A549 (cell line): ENCODE measurements at regions not wholly inside any gene's neighbourhood (a gene's known extent, or its start where the extent isn't known, plus 50 kb on each side); places are given as distances from the start of the nearest gene placed in this dataset.
"Not testable (repeated sequence)": the region's sequence is repeated elsewhere in the genome, so short reads cannot be mapped to it uniquely, and the experiment has no call there.

Experiments
- ATAC-seq, 2 experiments: fragments of 200-7000 bp in 1 of 2; fragments of >200 bp in 1 of 2; cut with Nextera tagmentation in 1 of 2; cut with Tn5 transposase in 1 of 2; 3 replicates each; pipeline versions ENCODE4 v1.8.0 to v1.9.1; 2018 to 2020; ENCODE audit warnings: mild to moderate bottlenecking in 1 of 2, moderate library complexity in 1 of 2
- CTCF ChIA-PET: fragments of 300-600 bp; sonication (Branson Sonifier 250); formaldehyde crosslinking; extraction: SDS; loops from one replicate; lab custom pipeline; 2021; ENCODE audit warnings: antibody characterized with exemption, inconsistent platforms; lab: Yijun Ruan, JAX
- POLR2A ChIA-PET: fragments of 350-600 bp; formaldehyde crosslinking; extraction: SDS; loops from one replicate; lab custom pipeline; 2021; ENCODE audit warnings: antibody characterized with exemption, inconsistent platforms; lab: Yijun Ruan, JAX
- DNase-seq, 2 experiments: peaks; one replicate each; pipeline versions ENCODE4 v3.0.0 to v3.0.0-alpha.2; 2011 to 2016; ENCODE audit warnings: low read depth in 1 of 2, low spot score in 1 of 2
- FAIRE-seq: peaks from 2 replicates; lab custom pipeline; 2011; peaks lifted over from hg19 to GRCh38; lab: Jason Lieb, UNC
- H3K27ac ChIP-seq, 2 experiments: fragments of >200 bp; sonication (Bioruptor Twin); formaldehyde crosslinking; 3 replicates each; pipeline ENCODE4 v1.5.1; 2016 to 2017
- H3K4me1 ChIP-seq: fragments of >200 bp; sonication (Bioruptor Twin); formaldehyde crosslinking; 3 replicates; pipeline ENCODE4 v1.6.1; 2016
- H3K4me2 ChIP-seq: fragments of >200 bp; sonication (Bioruptor Twin); formaldehyde crosslinking; 3 replicates; pipeline ENCODE4 v1.6.1; 2016
- H3K4me3 ChIP-seq: fragments of >200 bp; sonication (Bioruptor Twin); formaldehyde crosslinking; 3 replicates; pipeline ENCODE4 v1.5.1; 2016
- H3K9me3 ChIP-seq: fragments of >200 bp; sonication (Bioruptor Twin); formaldehyde crosslinking; 3 replicates; pipeline ENCODE4 v1.6.1; 2016
- BCL3 ChIP-seq: fragments of >200 bp; sonication (Bioruptor Twin); formaldehyde crosslinking; IDR thresholded peaks from 3 replicates; pipeline ENCODE4 v1.6.1; 2016
- BHLHE40 ChIP-seq: IDR thresholded peaks from 2 replicates; pipeline ENCODE4 v1.6.1; 2012; ENCODE audit warnings: low read depth, low read length, inconsistent platforms
- CBX2 ChIP-seq: fragments of 200-600 bp; sonication (generic); IDR thresholded peaks from 2 replicates; pipeline ENCODE4 v1.6.1; 2016; ENCODE audit warnings: low read depth, mild to moderate bottlenecking, borderline replicate concordance
- CEBPB ChIP-seq, 2 experiments: fragments of >200 bp in 1 of 2; sonication (Bioruptor Twin) in 1 of 2; formaldehyde crosslinking in 1 of 2; IDR thresholded peaks; 2 replicates each; pipeline ENCODE4 v1.6.1; 2012 to 2016
- CHD2 ChIP-seq: fragments of 150-350 bp; IDR thresholded peaks from 2 replicates; pipeline ENCODE4 v1.6.1; 2014; ENCODE audit warnings: low read length; ENCODE audit not compliant: partially characterized antibody
- EHF ChIP-seq: fragments of 250-450 bp; sonication (Bioruptor Pico); IDR thresholded peaks from 2 replicates; pipeline ENCODE4 v1.5.0; 2020; ENCODE audit warnings: mild to moderate bottlenecking
- EHMT2 ChIP-seq: fragments of 200-600 bp; sonication (generic); IDR thresholded peaks from 2 replicates; pipeline ENCODE4 v1.6.1; 2016; ENCODE audit warnings: antibody characterized with exemption, low read depth, mild to moderate bottlenecking, moderate library complexity
- ESRRA ChIP-seq: fragments of 150-350 bp; IDR thresholded peaks from 2 replicates; pipeline ENCODE4 v1.6.1; 2014; ENCODE audit warnings: mild to moderate bottlenecking, low read length, borderline replicate concordance
- FOSB ChIP-seq: fragments of 250-450 bp; sonication (Bioruptor Pico); IDR thresholded peaks from 2 replicates; pipeline ENCODE4 v1.5.0; 2020; ENCODE audit warnings: mild to moderate bottlenecking, moderate library complexity
- HDAC2 ChIP-seq: fragments of 200-600 bp; sonication (generic); IDR thresholded peaks from 2 replicates; pipeline ENCODE4 v1.6.1; 2016
- HOXB13 ChIP-seq: fragments of 250-450 bp; sonication (Bioruptor Pico); IDR thresholded peaks from 2 replicates; pipeline ENCODE4 v1.5.0; 2020; ENCODE audit warnings: low read depth, mild to moderate bottlenecking, moderate library complexity
- HOXB5 ChIP-seq: fragments of 250-450 bp; sonication (Bioruptor Pico); IDR thresholded peaks from 2 replicates; pipeline ENCODE4 v1.5.0; 2020; ENCODE audit warnings: mild to moderate bottlenecking, moderate library complexity
- JUN ChIP-seq, 2 experiments: fragments of >200 bp; sonication (Bioruptor Twin); formaldehyde crosslinking; IDR thresholded peaks; 2 replicates in 1 of 2; 3 replicates in 1 of 2; pipeline ENCODE4 v1.6.1; 2016 to 2017
- KDM1A ChIP-seq: fragments of 200-600 bp; sonication (generic); IDR thresholded peaks from 2 replicates; pipeline ENCODE4 v1.6.1; 2016; ENCODE audit warnings: low read depth, mild to moderate bottlenecking
- MAZ ChIP-seq: fragments of 150-350 bp; IDR thresholded peaks from 2 replicates; pipeline ENCODE4 v1.6.1; 2014; ENCODE audit warnings: antibody characterized with exemption, low read depth, low read length, borderline replicate concordance
- NR3C1 ChIP-seq: fragments of >200 bp; sonication (Bioruptor Twin); formaldehyde crosslinking; IDR thresholded peaks from 3 replicates; pipeline ENCODE4 v1.6.1; 2017
- PHF8 ChIP-seq: fragments of 200-600 bp; sonication (generic); IDR thresholded peaks from 2 replicates; pipeline ENCODE4 v1.6.1; 2016; ENCODE audit warnings: low read depth, mild to moderate bottlenecking, antibody characterized with exemption, moderate library complexity, borderline replicate concordance
- POLR2AphosphoS2 ChIP-seq: conservative IDR thresholded peaks from 2 replicates; pipeline ENCODE4 v1.6.1; 2012; ENCODE audit warnings: low read length, improper control_type of control experiment, inconsistent platforms
- RFX5 ChIP-seq: fragments of 450-650 bp; IDR thresholded peaks from 2 replicates; pipeline ENCODE4 v1.7.1; 2014; ENCODE audit warnings: antibody characterized with exemption, mild to moderate bottlenecking, moderate library complexity
- ZNF302 ChIP-seq: fragments of 250-450 bp; sonication (Bioruptor Pico); IDR thresholded peaks from 2 replicates; pipeline ENCODE4 v1.9.0; 2021; ENCODE audit warnings: inconsistent platforms, mild to moderate bottlenecking, moderate library complexity
- ZSCAN20 ChIP-seq: fragments of 250-450 bp; sonication (Bioruptor Pico); IDR thresholded peaks from 2 replicates; pipeline ENCODE4 v1.8.0; 2022; ENCODE audit warnings: mild to moderate bottlenecking, moderate library complexity
- WGBS: methylation state at CpG from one replicate; pipeline ENCODE4 v1.1.6; 2017; ENCODE audit errors: missing lambda C conversion rate; 5-methylcytosine and 5-hydroxymethylcytosine counted together
- TF ChIP-seq, protein P1 (sequence below): fragments of 200-600 bp; sonication (generic); IDR thresholded peaks from 2 replicates; pipeline ENCODE4 v1.6.1; 2016; ENCODE audit warnings: antibody characterized with exemption, mild to moderate bottlenecking, moderate library complexity
- TF ChIP-seq, protein P2 (sequence below): IDR thresholded peaks from 2 replicates; pipeline ENCODE4 v1.6.1; 2012
- TF ChIP-seq, protein P3 (sequence below): fragments of 450-650 bp; IDR thresholded peaks from 2 replicates; pipeline ENCODE4 v1.6.1; 2014; ENCODE audit warnings: antibody characterized with exemption

DNA sequence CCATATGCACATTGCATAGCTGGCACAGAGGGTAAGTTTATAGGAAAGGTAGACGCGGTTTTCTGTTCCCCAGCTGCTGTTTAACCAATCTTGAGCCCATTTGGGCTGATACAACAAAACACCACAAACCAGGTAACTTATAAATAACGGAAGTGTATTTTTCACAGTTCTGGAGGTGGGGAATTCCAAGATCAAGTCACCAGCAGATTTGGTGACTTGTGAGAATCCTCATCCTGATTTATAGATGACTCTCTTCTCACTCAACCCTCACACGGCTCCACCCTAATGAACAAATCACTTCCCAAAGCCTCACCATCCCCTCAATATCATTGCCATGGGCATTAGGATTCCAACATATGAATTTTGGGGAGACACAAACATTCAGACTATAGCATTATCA, 694.4 kb upstream of the NR2F2 start:
- 39% methylated on average over 4 of the region's 4 CpGs for WGBS
- POLR2A ChIA-PET, result no interaction called here
- DNase-seq, result no peak
- CTCF ChIA-PET, result no interaction called here
- no peaks in the 10 kb centered on the region for H3K4me1 ChIP-seq
- H3K4me3 ChIP-seq, result no peak overlapping the region
- no peak for ATAC-seq
- H3K4me2 ChIP-seq, result no peak overlapping the region
- FAIRE-seq, result no peak
- H3K27ac ChIP-seq, result no peak overlapping the region
- TF ChIP-seq JUN (IDR thresholded peaks at IDR 0.05) (no peak), HDAC2 (no peak), PHF8 (no peak), MAZ (no peak), NR3C1 (no peak), EHMT2 (no peak), BHLHE40 (no peak), CEBPB (IDR thresholded peaks at IDR 0.05) (no peak), ZNF302 (no peak), POLR2AphosphoS2 (no peak), CHD2 (no peak), EHF (CRISPR knock-in tag) (no peak), HOXB13 (CRISPR knock-in tag) (no peak), FOSB (CRISPR knock-in tag) (no peak), RFX5 (no peak), CBX2 (no peak)
- TF ChIP-seq, protein P1, sequence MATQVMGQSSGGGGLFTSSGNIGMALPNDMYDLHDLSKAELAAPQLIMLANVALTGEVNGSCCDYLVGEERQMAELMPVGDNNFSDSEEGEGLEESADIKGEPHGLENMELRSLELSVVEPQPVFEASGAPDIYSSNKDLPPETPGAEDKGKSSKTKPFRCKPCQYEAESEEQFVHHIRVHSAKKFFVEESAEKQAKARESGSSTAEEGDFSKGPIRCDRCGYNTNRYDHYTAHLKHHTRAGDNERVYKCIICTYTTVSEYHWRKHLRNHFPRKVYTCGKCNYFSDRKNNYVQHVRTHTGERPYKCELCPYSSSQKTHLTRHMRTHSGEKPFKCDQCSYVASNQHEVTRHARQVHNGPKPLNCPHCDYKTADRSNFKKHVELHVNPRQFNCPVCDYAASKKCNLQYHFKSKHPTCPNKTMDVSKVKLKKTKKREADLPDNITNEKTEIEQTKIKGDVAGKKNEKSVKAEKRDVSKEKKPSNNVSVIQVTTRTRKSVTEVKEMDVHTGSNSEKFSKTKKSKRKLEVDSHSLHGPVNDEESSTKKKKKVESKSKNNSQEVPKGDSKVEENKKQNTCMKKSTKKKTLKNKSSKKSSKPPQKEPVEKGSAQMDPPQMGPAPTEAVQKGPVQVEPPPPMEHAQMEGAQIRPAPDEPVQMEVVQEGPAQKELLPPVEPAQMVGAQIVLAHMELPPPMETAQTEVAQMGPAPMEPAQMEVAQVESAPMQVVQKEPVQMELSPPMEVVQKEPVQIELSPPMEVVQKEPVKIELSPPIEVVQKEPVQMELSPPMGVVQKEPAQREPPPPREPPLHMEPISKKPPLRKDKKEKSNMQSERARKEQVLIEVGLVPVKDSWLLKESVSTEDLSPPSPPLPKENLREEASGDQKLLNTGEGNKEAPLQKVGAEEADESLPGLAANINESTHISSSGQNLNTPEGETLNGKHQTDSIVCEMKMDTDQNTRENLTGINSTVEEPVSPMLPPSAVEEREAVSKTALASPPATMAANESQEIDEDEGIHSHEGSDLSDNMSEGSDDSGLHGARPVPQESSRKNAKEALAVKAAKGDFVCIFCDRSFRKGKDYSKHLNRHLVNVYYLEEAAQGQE, result no peak
- TF ChIP-seq, protein P2, sequence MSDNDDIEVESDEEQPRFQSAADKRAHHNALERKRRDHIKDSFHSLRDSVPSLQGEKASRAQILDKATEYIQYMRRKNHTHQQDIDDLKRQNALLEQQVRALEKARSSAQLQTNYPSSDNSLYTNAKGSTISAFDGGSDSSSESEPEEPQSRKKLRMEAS, result no peak
- TF ChIP-seq, protein P3, sequence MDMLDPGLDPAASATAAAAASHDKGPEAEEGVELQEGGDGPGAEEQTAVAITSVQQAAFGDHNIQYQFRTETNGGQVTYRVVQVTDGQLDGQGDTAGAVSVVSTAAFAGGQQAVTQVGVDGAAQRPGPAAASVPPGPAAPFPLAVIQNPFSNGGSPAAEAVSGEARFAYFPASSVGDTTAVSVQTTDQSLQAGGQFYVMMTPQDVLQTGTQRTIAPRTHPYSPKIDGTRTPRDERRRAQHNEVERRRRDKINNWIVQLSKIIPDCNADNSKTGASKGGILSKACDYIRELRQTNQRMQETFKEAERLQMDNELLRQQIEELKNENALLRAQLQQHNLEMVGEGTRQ, result no peak
- H3K9me3 ChIP-seq, result no peaks in the 10 kb centered on the region

DNA sequence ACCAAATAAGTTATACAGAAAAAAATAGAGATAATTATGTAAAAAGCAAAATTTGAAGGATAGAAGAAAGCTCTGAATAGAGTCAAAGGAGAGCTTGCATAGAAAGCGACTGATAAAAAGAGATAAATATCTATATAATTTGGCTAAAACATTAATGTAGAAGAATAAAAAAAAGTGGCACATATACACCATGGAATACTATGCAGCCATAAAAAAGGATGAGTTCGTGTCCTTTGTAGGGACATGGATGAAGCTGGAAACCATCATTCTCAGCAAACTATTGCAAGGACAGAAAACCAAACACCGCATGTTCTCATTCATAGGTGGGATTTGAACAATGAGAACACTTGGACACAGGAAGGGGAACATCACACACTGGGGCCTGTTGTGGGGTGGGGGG, 693.3 kb upstream of the NR2F2 start:
- ATAC-seq, FAIRE-seq, POLR2A ChIA-PET, H3K4me3 ChIP-seq, DNase-seq, H3K27ac ChIP-seq, CTCF ChIA-PET, H3K4me2 ChIP-seq, H3K9me3 ChIP-seq, H3K4me1 ChIP-seq: not testable (repeated sequence)
- 38% methylated on average over 3 of the region's 3 CpGs for WGBS

GRCh38 chr15:95639208-95639607, 691.3 kb upstream of the NR2F2 start:
- no peaks in the 10 kb centered on the region for H3K9me3 ChIP-seq
- no peak for ATAC-seq
- CTCF ChIA-PET, result interaction anchor here (1.1 to 2.0 kb wide), 2 partner anchors 11 to 13 kb away, joined by 3 to 4 read pairs; no protein-coding TSS in a partner anchor
- TF ChIP-seq KDM1A (no peak), EHMT2 (no peak), ZSCAN20 (CRISPR knock-in tag) (no peak), NR3C1 (no peak), HOXB5 (no peak), BCL3 (no peak), ESRRA (no peak)
- TF ChIP-seq, all 56 proteins: peak for 0
- Histone ChIP-seq H3K4me2 (no peak overlapping the region), H3K4me3 (no peak overlapping the region), H3K4me1 (no peaks in the 10 kb centered on the region), H3K27ac (no peak overlapping the region)
- POLR2A ChIA-PET, result no interaction called here
- 68% methylated on average over 4 of the region's 4 CpGs for WGBS
- DNase-seq, result no peak
- FAIRE-seq, result no peak
